IMR-90 (cell line): ENCODE measurements at regions not wholly inside any gene's neighbourhood (a gene's known extent, or its start where the extent isn't known, plus 50 kb on each side); places are given as distances from the start of the nearest gene placed in this dataset.

Source experiments
- ATAC-seq: fragments of 200-7000 bp; cut with Tn5 transposase; 2 replicates; pipeline ENCODE4 v1.9.1; 2020; ENCODE audit warnings: low read depth, mild to moderate bottlenecking, moderate library complexity
- BruUV-seq: library from RNA; stranded (reverse); fragments of 400-500 nt; replicated peaks from 2 replicates; lab custom pipeline; 2021; lab: Mats Ljungman, UMichigan
- CTCF ChIA-PET: fragments of 300-600 bp; formaldehyde crosslinking; extraction: SDS; loops from one replicate; lab custom pipeline; 2021; ENCODE audit warnings: antibody characterized with exemption; lab: Yijun Ruan, JAX
- POLR2A ChIA-PET: fragments of 300-600 bp; sonication (Branson Sonifier 250); formaldehyde crosslinking; loops from one replicate; lab custom pipeline; 2022; ENCODE audit warnings: antibody characterized with exemption; ENCODE audit not compliant: unreplicated experiment; lab: Charles Lee
- DNase-seq: peaks from one replicate; pipeline ENCODE4 v3.0.0; 2013
- H2AFZ ChIP-seq: replicated peaks from 2 replicates; pipeline ENCODE3; 2013; ENCODE audit warnings: low read length, mild to moderate bottlenecking; ENCODE audit not compliant: poor library complexity
- H2AK5ac ChIP-seq: 2 replicates; pipeline ENCODE4 v1.6.1; 2013; ENCODE audit warnings: low read depth, low read length, inconsistent platforms
- H2AK9ac ChIP-seq: replicated peaks from 2 replicates; pipeline ENCODE3; 2013; ENCODE audit warnings: mild to moderate bottlenecking, low read depth, low read length, moderate library complexity; ENCODE audit not compliant: poor library complexity
- H2BK120ac ChIP-seq: 2 replicates; pipeline ENCODE4 v1.6.1; 2013; ENCODE audit warnings: low read depth, low read length, inconsistent platforms
- H2BK15ac ChIP-seq: 3 replicates; pipeline ENCODE4 v1.6.1; 2013; ENCODE audit warnings: low read depth, low read length, inconsistent platforms
- H2BK20ac ChIP-seq: 2 replicates; pipeline ENCODE4 v1.6.1; 2013; ENCODE audit warnings: low read depth, mild to moderate bottlenecking, inconsistent platforms, low read length, moderate library complexity
- H2BK5ac ChIP-seq: 2 replicates; pipeline ENCODE4 v1.6.1; 2013; ENCODE audit warnings: mild to moderate bottlenecking, low read depth, low read length, inconsistent platforms; ENCODE audit not compliant: poor library complexity, severe bottlenecking
- H3K14ac ChIP-seq: replicated peaks from 2 replicates; pipeline ENCODE4 v1.6.1; 2013; ENCODE audit warnings: low read depth, low read length, inconsistent platforms
- H3K18ac ChIP-seq: 2 replicates; pipeline ENCODE4 v1.6.1; 2013; ENCODE audit warnings: low read depth, low read length, control low read depth
- H3K23ac ChIP-seq: 2 replicates; pipeline ENCODE4 v1.6.1; 2013; ENCODE audit warnings: low read depth, low read length, inconsistent platforms
- H3K27ac ChIP-seq: 2 replicates; pipeline ENCODE4 v1.5.1; 2013; ENCODE audit warnings: mild to moderate bottlenecking, control low read depth, low read length; ENCODE audit not compliant: insufficient read depth
- H3K27me3 ChIP-seq: 2 replicates; pipeline ENCODE4 v1.6.1; 2013; ENCODE audit warnings: low read length; ENCODE audit not compliant: control insufficient read depth, insufficient read depth
- H3K36me3 ChIP-seq: 2 replicates; pipeline ENCODE4 v1.6.1; 2013; ENCODE audit warnings: low read length, mixed read lengths; ENCODE audit not compliant: control insufficient read depth, insufficient read depth
- H3K4ac ChIP-seq: 2 replicates; pipeline ENCODE4 v1.6.1; 2013; ENCODE audit warnings: low read depth, low read length, inconsistent platforms
- H3K4me1 ChIP-seq: 2 replicates; pipeline ENCODE4 v1.6.1; 2013; ENCODE audit warnings: low read length, mixed read lengths; ENCODE audit not compliant: control insufficient read depth, insufficient read depth
- H3K4me2 ChIP-seq: 2 replicates; pipeline ENCODE4 v1.6.1; 2013; ENCODE audit warnings: low read depth, mild to moderate bottlenecking, control low read depth, low read length, moderate library complexity
- H3K4me3 ChIP-seq: 2 replicates; pipeline ENCODE4 v1.5.1; 2013; ENCODE audit warnings: low read depth, mild to moderate bottlenecking, control low read depth, low read length, moderate library complexity; ENCODE audit not compliant: insufficient read depth
- H3K56ac ChIP-seq: 2 replicates; pipeline ENCODE4 v1.6.1; 2013; ENCODE audit warnings: low read length, inconsistent platforms; ENCODE audit not compliant: insufficient read depth; ENCODE audit errors: extremely low read depth
- H3K79me1 ChIP-seq, 2 experiments: 2 replicates each; pipeline ENCODE4 v1.6.1; 2013; ENCODE audit warnings: low read length in 2 of 2, inconsistent platforms in 1 of 2, low read depth in 1 of 2
- H3K9ac ChIP-seq: 2 replicates; pipeline ENCODE4 v1.6.1; 2013; ENCODE audit warnings: low read depth, low read length, control low read depth
- H3K9me1 ChIP-seq: 2 replicates; pipeline ENCODE4 v1.6.1; 2013; ENCODE audit warnings: low read length, inconsistent platforms; ENCODE audit not compliant: insufficient read depth
- H3K9me3 ChIP-seq: 2 replicates; pipeline ENCODE4 v1.6.1; 2013; ENCODE audit warnings: low read length; ENCODE audit not compliant: control insufficient read depth, insufficient read depth
- H4K20me1 ChIP-seq: 2 replicates; pipeline ENCODE4 v1.6.1; 2013; ENCODE audit warnings: low read length, inconsistent platforms; ENCODE audit not compliant: insufficient read depth
- H4K5ac ChIP-seq: 2 replicates; pipeline ENCODE4 v1.6.1; 2013; ENCODE audit warnings: mild to moderate bottlenecking, low read depth, low read length, control low read depth
- H4K8ac ChIP-seq, 2 experiments: 2 replicates each; pipeline ENCODE4 v1.6.1; 2013; ENCODE audit warnings: low read depth in 2 of 2, low read length in 2 of 2, control low read depth in 1 of 2, inconsistent platforms in 1 of 2
- H4K91ac ChIP-seq: 2 replicates; pipeline ENCODE4 v1.6.1; 2013; ENCODE audit warnings: low read depth, low read length, inconsistent platforms; ENCODE audit not compliant: insufficient read depth
- BHLHE40 ChIP-seq: fragments of 150-350 bp; IDR thresholded peaks from 2 replicates; pipeline ENCODE4 v1.6.1; 2016; ENCODE audit warnings: mild to moderate bottlenecking, low read depth, low read length
- CEBPB ChIP-seq: IDR thresholded peaks from 2 replicates; pipeline ENCODE4 v1.6.1; 2012; ENCODE audit warnings: low read depth, low read length, improper control_type of control experiment
- CHD1 ChIP-seq: IDR thresholded peaks from 2 replicates; pipeline ENCODE4 v1.6.1; 2012; ENCODE audit warnings: low read depth, low read length, improper control_type of control experiment
- CTCF ChIP-seq: conservative IDR thresholded peaks from 2 replicates; pipeline ENCODE4 v1.5.1; 2012; ENCODE audit warnings: mild to moderate bottlenecking, low read depth, low read length, improper control_type of control experiment
- ELK1 ChIP-seq: fragments of 150-350 bp; IDR thresholded peaks from 2 replicates; pipeline ENCODE4 v1.6.1; 2016; ENCODE audit warnings: low read depth, mild to moderate bottlenecking, low read length, moderate library complexity, borderline replicate concordance
- FOS ChIP-seq: fragments of 150-350 bp; IDR thresholded peaks from 2 replicates; pipeline ENCODE4 v1.6.1; 2016; ENCODE audit warnings: low read depth, low read length
- MAFK ChIP-seq: IDR thresholded peaks from 2 replicates; pipeline ENCODE4 v1.6.1; 2012; ENCODE audit warnings: low read depth, low read length, improper control_type of control experiment
- MAZ ChIP-seq: IDR thresholded peaks from 2 replicates; pipeline ENCODE4 v1.6.1; 2012; ENCODE audit warnings: low read depth, mild to moderate bottlenecking, low read length, improper control_type of control experiment, moderate library complexity, borderline replicate concordance
- MXI1 ChIP-seq: IDR thresholded peaks from 2 replicates; pipeline ENCODE4 v1.6.1; 2012; ENCODE audit warnings: low read depth, mild to moderate bottlenecking, low read length, moderate library complexity, borderline replicate concordance
- NFE2L2 ChIP-seq: fragments of 150-350 bp; IDR thresholded peaks from 2 replicates; pipeline ENCODE4 v1.6.1; 2016; ENCODE audit warnings: low read depth, mild to moderate bottlenecking, low read length
- POLR2A ChIP-seq: IDR thresholded peaks from 2 replicates; pipeline ENCODE4 v1.6.1; 2012; ENCODE audit warnings: mild to moderate bottlenecking, low read depth, low read length
- RAD21 ChIP-seq: IDR thresholded peaks from 2 replicates; pipeline ENCODE4 v1.6.1; 2012; ENCODE audit warnings: low read length, improper control_type of control experiment
- RCOR1 ChIP-seq: IDR thresholded peaks from 2 replicates; pipeline ENCODE4 v1.6.1; 2012; ENCODE audit warnings: mild to moderate bottlenecking, low read length, improper control_type of control experiment; ENCODE audit not compliant: insufficient replicate concordance
- RFX5 ChIP-seq: IDR thresholded peaks from 2 replicates; pipeline ENCODE4 v1.8.0; 2012; ENCODE audit warnings: low read depth, mild to moderate bottlenecking, low read length, moderate library complexity
- SMC3 ChIP-seq: fragments of 150-350 bp; IDR thresholded peaks from 2 replicates; pipeline ENCODE4 v1.6.1; 2016; ENCODE audit warnings: low read depth, mild to moderate bottlenecking, antibody characterized with exemption, low read length, moderate library complexity
- USF2 ChIP-seq: fragments of 150-350 bp; IDR thresholded peaks from 2 replicates; pipeline ENCODE4 v1.6.1; 2017; ENCODE audit warnings: mild to moderate bottlenecking, antibody characterized with exemption, low read length, low read depth
- WGBS, 2 experiments: methylation state at CpG; one replicate each; pipeline versions ENCODE4 v1.1.5 to v1.1.7; 2013; ENCODE audit warnings: missing lambda C conversion rate in 2 of 2; ENCODE audit not compliant: insufficient read length in 1 of 2; ENCODE audit errors: extremely low coverage in 2 of 2; 5-methylcytosine and 5-hydroxymethylcytosine counted together
- dilution Hi-C: fragments of 300-500 bp; cut with HindIII; formaldehyde crosslinking; loops from one replicate; pipeline ENCODE4 v1.14.3; 2018; ENCODE audit warnings: low sequenced_read_pairs; ENCODE audit not compliant: unreplicated experiment
- in situ Hi-C: fragments of 300-500 bp; cut with MboI; formaldehyde crosslinking; loops from 3 replicates; pipeline ENCODE4 v1.14.3; 2019; ENCODE audit warnings: low sequenced_read_pairs, inconsistent platforms, mixed read lengths
- intact Hi-C: fragments of 100-400 bp; cut with micrococcal nuclease; formaldehyde crosslinking; loops from 2 replicates; pipeline ENCODE4 v1.10.0; 2022

GRCh38 chr21:35220301-35220700 is 171.2 kb upstream of the RUNX1 start:
- in situ Hi-C loops, result no loop called here
- no CpG with 5 or more reads among the region's 1 CpG for WGBS, 2 experiments
- ChIA-PET POLR2A (no interaction called here), CTCF (no interaction called here)
- no peaks in the 10 kb centered on the region for H3K27me3 ChIP-seq
- dilution Hi-C loops, result no loop called here
- no TSS peak for BruUV-seq
- DNase-seq, result no peak
- intact Hi-C loops, result no loop called here
- H4K91ac ChIP-seq, result no peak overlapping the region
- H2AFZ ChIP-seq, result no peak overlapping the region
- no peaks in the 10 kb centered on the region for H3K9me3 ChIP-seq
- H3K36me3 ChIP-seq, result no peaks in the 10 kb centered on the region
- H3K4me1 ChIP-seq, result peaks cover 6% of the 10 kb centered on the region; the same call in 1 of the 2 replicates
- no peak overlapping the region for H4K8ac ChIP-seq
- H2AK5ac ChIP-seq, result 0 out of 2 replicates have a peak overlapping the region, but pooled peaks have one; percentile 66
- H2BK5ac ChIP-seq, result peak overlapping the region; percentile 66
- H3K18ac ChIP-seq, result no peak overlapping the region
- H2BK120ac ChIP-seq, result no peak overlapping the region
- no peak overlapping the region for H2AK9ac ChIP-seq
- H3K9me1 ChIP-seq, result peaks cover 13% of the 10 kb centered on the region
- H3K23ac ChIP-seq, result no peak overlapping the region
- H3K4me2 ChIP-seq, result no peak overlapping the region
- H3K4ac ChIP-seq, result no peak overlapping the region
- no peaks in the 10 kb centered on the region for H4K20me1 ChIP-seq
- H3K9ac ChIP-seq, result no peak overlapping the region
- no peaks in the 10 kb centered on the region for H3K79me1 ChIP-seq
- H3K27ac ChIP-seq, result no peak overlapping the region
- no peak overlapping the region for H3K14ac ChIP-seq
- H2BK20ac ChIP-seq, result peak overlapping the region; percentile 7; the same call in 1 of the 2 replicates
- no peak overlapping the region for H3K56ac ChIP-seq
- H2BK15ac ChIP-seq, result no peak overlapping the region
- ATAC-seq, result peak; percentile 68
- TF ChIP-seq RCOR1 (no peak), POLR2A (no peak), MAZ (no peak), CTCF (no peak), RFX5 (no peak), NFE2L2 (no peak), FOS (no peak), SMC3 (no peak), RAD21 (no peak), ELK1 (no peak), USF2 (no peak), BHLHE40 (no peak), CEBPB (no peak), MXI1 (no peak), CHD1 (no peak), MAFK (no peak)
- H3K4me3 ChIP-seq, result no peak overlapping the region
- H4K5ac ChIP-seq, result no peak overlapping the region
